Kidney (tissue), 13 donors: ENCODE measurements at regions not wholly inside any gene's neighbourhood (a gene's known extent, or its start where the extent isn't known, plus 50 kb on each side); places are given as distances from the start of the nearest gene placed in this dataset.

Source experiments
- DNase-seq, 5 donors: peaks; one replicate each; pipeline ENCODE4 v3.0.0-alpha.2; 2013 to 2020
- FAIRE-seq: peaks from 2 replicates; lab custom pipeline; 2012; peaks lifted over from hg19 to GRCh38; lab: Jason Lieb, UNC
- H3K27ac ChIP-seq, 2 donors: one replicate each; pipeline ENCODE4 v1.7.0; 2013; ENCODE audit warnings: low read depth in 2 of 2, low read length in 2 of 2, inconsistent platforms in 1 of 2
- H3K27me3 ChIP-seq: one replicate; pipeline ENCODE4 v1.7.1; 2013; ENCODE audit warnings: low read length, inconsistent platforms; ENCODE audit not compliant: control insufficient read depth, insufficient read depth
- H3K36me3 ChIP-seq, 3 donors: one replicate each; pipeline versions ENCODE4 v1.7.0 to v1.7.1; 2013; ENCODE audit warnings: low read length in 3 of 3, control low read depth in 1 of 3, inconsistent platforms in 1 of 3; ENCODE audit not compliant: insufficient read depth in 3 of 3, control insufficient read depth in 2 of 3
- H3K4me1 ChIP-seq, 3 donors: one replicate each; pipeline versions ENCODE4 v1.7.0 to v1.7.1; 2013; ENCODE audit warnings: low read length in 3 of 3, inconsistent platforms in 1 of 3, low read depth in 1 of 3; ENCODE audit not compliant: control insufficient read depth in 2 of 3, insufficient read depth in 2 of 3
- H3K4me3 ChIP-seq, 3 donors: one replicate each; pipeline versions ENCODE4 v1.7.0 to v1.8.1; 2013; ENCODE audit warnings: low read length in 3 of 3, control low read depth in 1 of 3, inconsistent platforms in 1 of 3
- H3K9ac ChIP-seq, 3 donors: one replicate each; pipeline versions ENCODE4 v1.7.0 to v1.7.1; 2013; ENCODE audit warnings: low read length in 3 of 3, control low read depth in 1 of 3, inconsistent platforms in 1 of 3
- H3K9me3 ChIP-seq, 3 donors: one replicate each; pipeline versions ENCODE4 v1.7.0 to v1.7.1; 2013; ENCODE audit warnings: low read length in 3 of 3, control low read depth in 1 of 3, inconsistent platforms in 1 of 3; ENCODE audit not compliant: control insufficient read depth in 2 of 3, insufficient read depth in 1 of 3
- CTCF ChIP-seq: IDR thresholded peaks from 3 replicates; pipeline ENCODE4 v1.5.1; 2012; ENCODE audit warnings: mild to moderate bottlenecking, moderate library complexity, borderline replicate concordance; ENCODE audit not compliant: insufficient read depth; ENCODE audit errors: extremely low read depth
- intact Hi-C: fragments of 100-400 bp; cut with DNase I; formaldehyde crosslinking; loops from one replicate; pipeline ENCODE4 v1.11.1; 2022
- donor health status: control.
- donor health status: control.
- donor health status: control.
- donor health status: control.
- donor health status: control.
- donor health status: DM: yes; HTN: yes; CAD: no.
- donor health status: Normal renal cell carcinoma (clear cell type).

- intact Hi-C loops = no loop called here
- no peak overlapping the region for H3K27ac ChIP-seq
- TF ChIP-seq CTCF = no peak
- FAIRE-seq = no peak
- H3K27me3 ChIP-seq = no peaks in the 10 kb centered on the region
- no peaks in the 10 kb centered on the region for H3K9me3 ChIP-seq
- H3K36me3 ChIP-seq = no peaks in the 10 kb centered on the region
- no peak overlapping the region for H3K9ac ChIP-seq
- H3K4me3 ChIP-seq = no peak overlapping the region
- H3K4me1 ChIP-seq = no peaks in the 10 kb centered on the region
- no peak for DNase-seq
Observed at GRCh38 chr2:18398833-18399232, 161.6 kb downstream of the RDH14 start.

GRCh38 chr2:18396329-18397010, 164.0 kb downstream of the RDH14 start:
- DNase-seq (no peak), FAIRE-seq (no peak)
- Histone ChIP-seq H3K9ac (no peak overlapping the region), H3K4me3 (no peak overlapping the region), H3K27me3 (no peaks in the 10 kb centered on the region), H3K4me1 (no peaks in the 10 kb centered on the region), H3K9me3 (no peaks in the 10 kb centered on the region), H3K36me3 (no peaks in the 10 kb centered on the region), H3K27ac (no peak overlapping the region)
- TF ChIP-seq CTCF = no peak
- intact Hi-C loops = no loop called here

DNA sequence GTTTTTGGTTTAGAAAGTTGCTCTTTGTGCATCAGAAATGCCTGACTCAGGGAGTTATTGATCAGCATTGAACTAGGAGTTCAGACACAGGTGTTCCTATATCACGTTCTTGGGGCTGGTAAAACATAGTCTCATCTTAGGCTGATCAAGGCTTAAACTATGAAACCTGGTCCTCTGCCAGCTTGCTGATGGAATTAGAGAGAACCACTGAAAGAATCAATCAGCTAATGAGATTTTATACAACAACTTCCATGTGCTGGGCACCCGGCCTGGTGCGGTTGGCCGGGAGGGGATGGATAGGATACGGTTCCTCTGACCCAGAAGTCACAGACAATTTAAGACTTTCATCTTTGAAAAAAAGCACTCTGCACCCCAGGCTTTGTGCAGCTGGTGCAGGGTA, 164.9 kb downstream of the RDH14 start:
- no peak for FAIRE-seq
- no peak overlapping the region for H3K27ac ChIP-seq
- intact Hi-C loops = no loop called here
- H3K27me3 ChIP-seq = no peaks in the 10 kb centered on the region
- H3K9me3 ChIP-seq = no peaks in the 10 kb centered on the region
- no peaks in the 10 kb centered on the region for H3K4me1 ChIP-seq
- no peak overlapping the region for H3K9ac ChIP-seq
- no peaks in the 10 kb centered on the region for H3K36me3 ChIP-seq
- H3K4me3 ChIP-seq = no peak overlapping the region
- TF ChIP-seq CTCF = no peak
- DNase-seq = no peak
